GM12865 (cell line): ENCODE measurements at regions not wholly inside any gene's neighbourhood (a gene's known extent, or its start where the extent isn't known, plus 50 kb on each side); places are given as distances from the start of the nearest gene placed in this dataset.
A peak's percentile ranks its signal among the peaks of the same experiment; 100 is the strongest.

Experiments
- DNase-seq: peaks from one replicate; pipeline ENCODE4 v3.0.0; 2010; ENCODE audit warnings: low read depth
- H3K4me3 ChIP-seq: 2 replicates; pipeline ENCODE4 v1.5.1; 2011; ENCODE audit warnings: mild to moderate bottlenecking, low read depth, low read length, control low read depth
- TF ChIP-seq, protein P1 (sequence below): IDR thresholded peaks from 2 replicates; pipeline ENCODE4 v1.5.1; 2011; ENCODE audit warnings: low read length, control low read depth, low read depth, inconsistent platforms; ENCODE audit not compliant: insufficient read depth; ENCODE audit errors: missing control alignments

DNA sequence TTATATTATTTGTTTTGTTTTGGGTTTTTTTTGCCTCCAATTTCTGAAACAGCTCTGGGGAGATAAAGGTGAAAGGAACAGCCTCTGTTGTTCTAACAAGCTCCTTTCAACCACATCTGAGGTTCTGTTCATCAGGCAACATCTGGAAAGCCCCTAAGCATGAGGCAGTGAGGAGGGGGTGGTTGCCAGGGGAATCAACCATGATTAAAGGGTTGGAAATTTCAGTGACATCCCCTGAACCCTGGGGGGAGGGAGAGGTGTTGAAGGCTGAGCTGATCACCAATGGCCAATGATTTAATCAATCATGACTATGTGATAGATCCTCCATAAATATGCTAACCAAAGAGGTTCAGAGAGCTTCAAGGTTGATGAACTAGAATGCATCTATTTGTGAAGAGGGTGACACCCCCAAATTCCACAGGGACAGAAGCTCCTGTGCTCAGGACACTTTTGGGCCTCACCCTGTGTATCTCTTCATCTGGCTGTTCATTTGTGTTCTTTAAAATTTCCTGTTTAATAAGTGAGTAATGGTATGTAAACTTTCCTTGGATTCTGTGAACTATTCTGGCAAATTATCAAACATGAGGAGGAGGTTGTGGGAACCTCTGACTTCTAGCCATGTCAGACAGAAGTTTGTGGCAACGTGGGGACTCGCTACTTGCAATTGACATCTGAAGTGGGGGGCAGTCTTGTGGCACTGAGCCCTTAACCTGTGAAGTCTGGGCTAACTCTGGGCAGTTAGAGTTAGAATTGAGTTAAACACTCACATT, 221.3 kb downstream of the NHLRC3 start:
- peak; percentile 67 for DNase-seq
- TF ChIP-seq, protein P1, sequence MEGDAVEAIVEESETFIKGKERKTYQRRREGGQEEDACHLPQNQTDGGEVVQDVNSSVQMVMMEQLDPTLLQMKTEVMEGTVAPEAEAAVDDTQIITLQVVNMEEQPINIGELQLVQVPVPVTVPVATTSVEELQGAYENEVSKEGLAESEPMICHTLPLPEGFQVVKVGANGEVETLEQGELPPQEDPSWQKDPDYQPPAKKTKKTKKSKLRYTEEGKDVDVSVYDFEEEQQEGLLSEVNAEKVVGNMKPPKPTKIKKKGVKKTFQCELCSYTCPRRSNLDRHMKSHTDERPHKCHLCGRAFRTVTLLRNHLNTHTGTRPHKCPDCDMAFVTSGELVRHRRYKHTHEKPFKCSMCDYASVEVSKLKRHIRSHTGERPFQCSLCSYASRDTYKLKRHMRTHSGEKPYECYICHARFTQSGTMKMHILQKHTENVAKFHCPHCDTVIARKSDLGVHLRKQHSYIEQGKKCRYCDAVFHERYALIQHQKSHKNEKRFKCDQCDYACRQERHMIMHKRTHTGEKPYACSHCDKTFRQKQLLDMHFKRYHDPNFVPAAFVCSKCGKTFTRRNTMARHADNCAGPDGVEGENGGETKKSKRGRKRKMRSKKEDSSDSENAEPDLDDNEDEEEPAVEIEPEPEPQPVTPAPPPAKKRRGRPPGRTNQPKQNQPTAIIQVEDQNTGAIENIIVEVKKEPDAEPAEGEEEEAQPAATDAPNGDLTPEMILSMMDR = no peak
- H3K4me3 ChIP-seq = no peak overlapping the region

DNA sequence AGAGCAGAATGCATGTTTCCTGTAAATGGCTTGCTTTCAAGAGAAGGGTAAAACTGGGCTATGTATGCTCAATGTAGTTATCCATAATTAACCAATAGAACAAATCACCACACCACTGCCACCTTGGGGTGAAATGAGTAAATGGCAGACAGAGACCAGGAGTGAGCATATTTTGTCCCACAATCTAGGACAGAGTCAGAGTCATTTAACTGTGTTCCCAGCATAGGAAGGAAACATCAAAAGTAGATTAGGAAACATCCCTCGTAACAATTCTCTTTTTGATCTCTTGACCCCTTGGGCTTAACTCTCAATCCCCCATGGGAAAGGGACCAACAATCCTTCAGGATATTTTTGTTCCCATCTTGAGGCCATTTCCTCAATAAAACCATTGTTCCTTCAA, 224.8 kb downstream of the NHLRC3 start:
- DNase-seq = peak; percentile 54
- H3K4me3 ChIP-seq = no peak overlapping the region
- TF ChIP-seq, protein P1 = peak; percentile 59

DNA sequence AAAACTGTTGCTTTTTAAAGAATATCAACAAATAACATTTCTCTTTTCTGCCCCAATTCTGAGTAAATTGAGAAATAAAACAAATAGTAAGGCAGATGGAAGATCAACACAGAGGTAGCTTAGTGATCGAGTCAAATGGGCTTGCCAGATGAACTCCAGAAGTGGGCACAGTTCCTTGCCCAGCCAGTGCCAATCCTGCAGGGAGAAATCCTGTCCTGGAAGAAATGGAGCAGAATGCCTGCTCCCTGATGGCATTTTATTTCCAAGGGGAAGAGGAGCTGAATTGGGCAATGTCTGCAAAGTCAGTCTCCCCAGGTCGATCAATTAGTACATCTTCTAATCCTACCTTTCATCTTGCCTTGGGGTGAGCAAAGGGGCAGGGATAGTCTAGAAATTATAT, 225.3 kb downstream of the NHLRC3 start:
- no peak overlapping the region for H3K4me3 ChIP-seq
- DNase-seq = no peak
- TF ChIP-seq, protein P1 = no peak

DNA sequence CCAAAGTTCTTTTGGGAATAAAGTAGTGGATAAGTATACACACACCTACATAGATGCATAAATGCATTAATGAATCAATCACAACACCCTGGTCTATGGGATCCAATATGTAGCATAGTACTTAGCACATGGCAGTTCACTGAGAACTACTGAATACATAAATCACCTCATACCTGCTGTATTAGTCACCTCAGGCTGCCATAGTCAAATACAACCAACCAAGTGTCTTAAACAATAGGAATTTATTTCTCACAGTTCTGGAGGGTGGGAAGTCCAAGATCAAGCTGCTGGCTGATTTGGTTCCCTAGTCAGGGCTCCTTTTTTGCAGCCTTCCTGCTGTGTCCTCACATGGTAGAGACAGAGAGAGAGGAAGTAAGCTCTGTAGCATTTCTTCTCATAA, 228.2 kb downstream of the NHLRC3 start:
- TF ChIP-seq, protein P1 = no peak
- DNase-seq = no peak
- no peak overlapping the region for H3K4me3 ChIP-seq

DNA sequence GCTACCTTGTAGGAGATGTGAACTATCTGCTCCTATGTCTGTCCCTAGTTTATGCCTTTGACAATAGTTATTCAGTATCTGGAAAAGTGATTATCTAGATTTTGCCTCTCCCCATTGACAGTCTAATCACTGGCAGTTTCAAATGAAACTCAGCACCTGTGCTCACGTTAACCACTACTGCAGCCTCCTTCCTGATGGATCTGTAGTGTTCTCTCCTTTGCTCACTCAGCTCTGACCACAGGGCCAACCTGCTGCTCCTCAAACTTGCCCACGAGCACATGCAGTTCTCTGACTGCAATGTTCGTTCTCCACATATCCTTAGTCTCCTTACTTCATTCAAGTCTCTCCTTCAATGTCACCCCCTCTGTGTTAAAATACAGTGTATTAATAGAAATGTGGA, 230.1 kb downstream of the NHLRC3 start:
- TF ChIP-seq, protein P1 = no peak
- peak; percentile 7 for DNase-seq
- no peak overlapping the region for H3K4me3 ChIP-seq

DNA sequence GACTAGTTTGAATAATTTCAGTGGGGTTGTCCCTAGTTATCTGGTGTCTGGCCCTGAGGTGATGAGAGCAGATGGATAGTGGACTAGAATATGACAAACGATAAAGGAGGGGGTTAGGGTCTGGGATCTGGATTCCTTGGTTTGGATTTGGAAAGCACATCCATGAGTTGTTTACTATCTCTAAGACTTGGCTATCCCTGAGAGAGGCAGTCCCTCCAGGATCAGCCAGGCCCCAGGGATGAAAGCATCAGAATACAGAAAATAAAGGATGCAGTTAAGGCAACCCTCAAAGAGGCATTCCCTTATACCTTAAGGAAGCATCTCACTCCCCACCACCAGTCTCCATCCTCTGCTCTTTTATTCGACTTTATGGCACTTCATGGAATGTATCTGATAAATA, 230.7 kb downstream of the NHLRC3 start:
- TF ChIP-seq, protein P1 = no peak
- no peak overlapping the region for H3K4me3 ChIP-seq
- DNase-seq = no peak

DNA sequence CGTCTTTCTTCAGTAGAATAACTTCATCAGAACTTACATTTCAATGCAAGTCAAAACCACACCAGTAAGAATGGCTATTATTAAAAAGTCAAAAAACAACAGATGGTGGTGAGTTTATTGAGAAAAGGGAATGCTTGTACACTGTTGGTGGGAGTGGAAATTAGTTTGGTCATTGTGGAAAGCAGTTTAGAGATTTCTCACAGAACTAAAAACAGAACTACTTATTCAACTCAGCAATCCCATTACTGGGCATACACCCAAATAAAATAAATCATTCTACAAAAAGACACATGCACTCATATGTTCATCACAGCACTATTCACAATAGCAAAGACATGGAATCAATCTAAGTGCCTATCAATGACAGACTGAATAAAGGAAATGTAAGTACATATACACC, 231.2 kb downstream of the NHLRC3 start:
- DNase-seq = no peak
- H3K4me3 ChIP-seq = no peak overlapping the region
- TF ChIP-seq, protein P1 = no peak
